Fibroblast of the aortic adventitia (primary cell): ENCODE measurements at regions not wholly inside any gene's neighbourhood (a gene's known extent, or its start where the extent isn't known, plus 50 kb on each side); places are given as distances from the start of the nearest gene placed in this dataset.

Experiments used
- DNase-seq: peaks from one replicate; pipeline ENCODE4 v3.0.0-alpha.2; 2010; ENCODE audit warnings: low read depth
- H3K4me3 ChIP-seq: 2 replicates; pipeline ENCODE4 v1.5.1; 2011; ENCODE audit warnings: low read depth, mild to moderate bottlenecking, control low read depth, low read length, moderate library complexity
- CTCF ChIP-seq: IDR thresholded peaks from 2 replicates; pipeline ENCODE4 v1.5.1; 2011; ENCODE audit warnings: mild to moderate bottlenecking, low read length, control low read depth, inconsistent platforms; ENCODE audit not compliant: insufficient read depth

- H3K4me3 ChIP-seq, result no peak overlapping the region
- DNase-seq, result no peak
- TF ChIP-seq CTCF, result no peak
Measured at GRCh38 chr4:164483711-164484110, 270.2 kb upstream of the SMIM31 start.

GRCh38 chr4:164484551-164484950 lies 269.4 kb upstream of the SMIM31 start:
- H3K4me3 ChIP-seq, result no peak overlapping the region
- TF ChIP-seq CTCF, result no peak
- no peak for DNase-seq

GRCh38 chr4:164485136-164485535 lies 268.8 kb upstream of the SMIM31 start:
- no peak for DNase-seq
- no peak overlapping the region for H3K4me3 ChIP-seq
- no peak for TF ChIP-seq CTCF

GRCh38 chr4:164488114-164488513 lies 265.8 kb upstream of the SMIM31 start:
- no peak for DNase-seq
- H3K4me3 ChIP-seq, result no peak overlapping the region
- TF ChIP-seq CTCF, result no peak

- no peak for TF ChIP-seq CTCF
- H3K4me3 ChIP-seq, result no peak overlapping the region
- DNase-seq, result no peak
Measured at GRCh38 chr4:164501074-164501473, 252.9 kb upstream of the SMIM31 start.

- no peak for DNase-seq
- no peak overlapping the region for H3K4me3 ChIP-seq
- TF ChIP-seq CTCF, result no peak
Measured at GRCh38 chr4:164503874-164504273, 250.1 kb upstream of the SMIM31 start.

GRCh38 chr4:164508097-164508496 lies 245.8 kb upstream of the SMIM31 start:
- DNase-seq, result no peak
- TF ChIP-seq CTCF, result no peak
- H3K4me3 ChIP-seq, result no peak overlapping the region
